Hepatocyte (in vitro differentiated cells): ENCODE measurements at regions not wholly inside any gene's neighbourhood (a gene's known extent, or its start where the extent isn't known, plus 50 kb on each side); places are given as distances from the start of the nearest gene placed in this dataset.

Experiments
- EZH2 ChIP-seq: fragments of 200-600 bp; sonication (generic); IDR thresholded peaks from 2 replicates; pipeline ENCODE4 v1.6.1; 2016; ENCODE audit warnings: antibody characterized with exemption, mild to moderate bottlenecking, borderline replicate concordance
- EZH2phosphoT487 ChIP-seq: fragments of 200-600 bp; sonication (generic); IDR thresholded peaks from one replicate; pipeline ENCODE4 v1.6.1; 2018; ENCODE audit warnings: antibody characterized with exemption, mild to moderate bottlenecking, low read depth, moderate library complexity; ENCODE audit not compliant: unreplicated experiment, severe bottlenecking
- TF ChIP-seq, protein P1 (sequence below): fragments of 200-600 bp; sonication (generic); IDR thresholded peaks from 2 replicates; pipeline ENCODE4 v1.5.1; 2016; ENCODE audit warnings: antibody characterized with exemption, mild to moderate bottlenecking; ENCODE audit not compliant: poor library complexity

DNA sequence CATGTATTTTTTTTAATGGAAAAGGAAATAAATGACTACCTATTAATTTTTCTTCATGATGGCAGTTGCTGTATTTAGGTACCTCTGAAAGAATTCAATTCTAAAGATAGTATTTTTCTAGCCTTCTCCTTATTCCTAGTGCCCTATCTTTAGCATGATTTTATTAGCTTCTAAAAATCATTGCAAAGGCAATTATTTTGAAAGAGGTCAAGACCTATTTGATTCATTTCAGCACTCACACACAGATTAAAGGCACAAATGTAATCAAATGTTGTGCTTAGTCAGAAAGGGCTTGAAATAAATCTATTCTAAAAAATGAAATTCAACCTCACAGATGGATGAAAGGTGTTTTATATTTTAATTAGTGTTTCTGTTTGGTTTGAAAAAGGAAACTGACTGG lies 74.8 kb upstream of the POF1B start:
- TF ChIP-seq, protein P1, sequence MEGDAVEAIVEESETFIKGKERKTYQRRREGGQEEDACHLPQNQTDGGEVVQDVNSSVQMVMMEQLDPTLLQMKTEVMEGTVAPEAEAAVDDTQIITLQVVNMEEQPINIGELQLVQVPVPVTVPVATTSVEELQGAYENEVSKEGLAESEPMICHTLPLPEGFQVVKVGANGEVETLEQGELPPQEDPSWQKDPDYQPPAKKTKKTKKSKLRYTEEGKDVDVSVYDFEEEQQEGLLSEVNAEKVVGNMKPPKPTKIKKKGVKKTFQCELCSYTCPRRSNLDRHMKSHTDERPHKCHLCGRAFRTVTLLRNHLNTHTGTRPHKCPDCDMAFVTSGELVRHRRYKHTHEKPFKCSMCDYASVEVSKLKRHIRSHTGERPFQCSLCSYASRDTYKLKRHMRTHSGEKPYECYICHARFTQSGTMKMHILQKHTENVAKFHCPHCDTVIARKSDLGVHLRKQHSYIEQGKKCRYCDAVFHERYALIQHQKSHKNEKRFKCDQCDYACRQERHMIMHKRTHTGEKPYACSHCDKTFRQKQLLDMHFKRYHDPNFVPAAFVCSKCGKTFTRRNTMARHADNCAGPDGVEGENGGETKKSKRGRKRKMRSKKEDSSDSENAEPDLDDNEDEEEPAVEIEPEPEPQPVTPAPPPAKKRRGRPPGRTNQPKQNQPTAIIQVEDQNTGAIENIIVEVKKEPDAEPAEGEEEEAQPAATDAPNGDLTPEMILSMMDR, result no peak
- TF ChIP-seq EZH2 (no peak), EZH2phosphoT487 (no peak)
